ENCODE measurements at regions not wholly inside any gene's neighbourhood (a gene's known extent, or its start where the extent isn't known, plus 50 kb on each side); places are given as distances from the start of the nearest gene placed in this dataset.
"Not testable (repeated sequence)": the region's sequence is repeated elsewhere in the genome, so short reads cannot be mapped to it uniquely, and the experiment has no call there.

- DNase-seq, result no peak
Observed at GRCh38 chr14:49105512-49105911, 480.7 kb downstream of the RPS29 start.

- DNase-seq, result no peak
Observed at GRCh38 chr14:49092345-49092744, 493.8 kb downstream of the RPS29 start.

- DNase-seq, result no peak
Observed at GRCh38 chr14:49089107-49089506, 497.1 kb downstream of the RPS29 start.

GRCh38 chr14:49073292-49073691 lies 512.9 kb downstream of the RPS29 start:
- not testable (repeated sequence) for DNase-seq

GRCh38 chr14:49058511-49058910 lies 527.7 kb downstream of the RPS29 start:
- no peak for DNase-seq

GRCh38 chr14:49057838-49058510 lies 528.2 kb downstream of the RPS29 start:
- no peak for DNase-seq

- no peak for DNase-seq
Observed at GRCh38 chr14:49056021-49056420, 530.2 kb downstream of the RPS29 start.

GRCh38 chr14:49052521-49052920 lies 533.7 kb downstream of the RPS29 start:
- DNase-seq, result no peak

GRCh38 chr14:49051328-49052060 lies 534.7 kb downstream of the RPS29 start:
- DNase-seq, result no peak

GRCh38 chr14:49050822-49051221 lies 535.4 kb downstream of the RPS29 start:
- no peak for DNase-seq

- no peak for DNase-seq
Observed at GRCh38 chr14:49049711-49050110, 536.5 kb downstream of the RPS29 start.

GRCh38 chr14:49044981-49045380 lies 541.2 kb downstream of the RPS29 start:
- no peak for DNase-seq

GRCh38 chr14:49036984-49037516 lies 549.1 kb downstream of the RPS29 start:
- DNase-seq, result no peak

- DNase-seq, result no peak
Observed at GRCh38 chr14:49036266-49036665, 549.9 kb downstream of the RPS29 start.

- DNase-seq, result no peak
Observed at GRCh38 chr14:49033131-49033530, 553.0 kb downstream of the RPS29 start.

GRCh38 chr14:49031710-49032109 lies 554.5 kb downstream of the RPS29 start:
- DNase-seq, result not testable (repeated sequence)

GRCh38 chr14:49019467-49020115 lies 566.6 kb downstream of the RPS29 start:
- DNase-seq, result no peak

- no peak for DNase-seq
Observed at GRCh38 chr14:49017447-49017846, 568.7 kb downstream of the RPS29 start.

- DNase-seq, result no peak
Observed at GRCh38 chr14:49016381-49016780, 569.8 kb downstream of the RPS29 start.

- DNase-seq, result no peak
Observed at GRCh38 chr14:49014476-49014875, 571.7 kb downstream of the RPS29 start.

GRCh38 chr14:49008363-49008762 lies 577.8 kb downstream of the RPS29 start:
- DNase-seq, result no peak

GRCh38 chr14:48991141-48991540 lies 595.0 kb downstream of the RPS29 start:
- no peak for DNase-seq

GRCh38 chr14:48983351-48983888 lies 602.8 kb downstream of the RPS29 start:
- DNase-seq, result no peak

- no peak for DNase-seq
Observed at GRCh38 chr14:48974994-48975393, 611.2 kb downstream of the RPS29 start.

All from DMS 273 treated with DMSO at 0.1 percent for 48 hours (cell line).